C4-2B (cell line): ENCODE measurements at regions not wholly inside any gene's neighbourhood (a gene's known extent, or its start where the extent isn't known, plus 50 kb on each side); places are given as distances from the start of the nearest gene placed in this dataset.

Experiments used
- ZFX ChIP-seq: fragments of 450-650 bp; IDR thresholded peaks from 2 replicates; pipeline ENCODE4 v1.6.1; 2017
- TF ChIP-seq, protein P1 (sequence below): fragments of 450-650 bp; conservative IDR thresholded peaks from 2 replicates; pipeline ENCODE4 v1.5.1; 2017; ENCODE audit warnings: mild to moderate bottlenecking

GRCh38 chr18:38751898-38752297 is 1186.3 kb upstream of the CELF4 start:
- TF ChIP-seq, protein P1, sequence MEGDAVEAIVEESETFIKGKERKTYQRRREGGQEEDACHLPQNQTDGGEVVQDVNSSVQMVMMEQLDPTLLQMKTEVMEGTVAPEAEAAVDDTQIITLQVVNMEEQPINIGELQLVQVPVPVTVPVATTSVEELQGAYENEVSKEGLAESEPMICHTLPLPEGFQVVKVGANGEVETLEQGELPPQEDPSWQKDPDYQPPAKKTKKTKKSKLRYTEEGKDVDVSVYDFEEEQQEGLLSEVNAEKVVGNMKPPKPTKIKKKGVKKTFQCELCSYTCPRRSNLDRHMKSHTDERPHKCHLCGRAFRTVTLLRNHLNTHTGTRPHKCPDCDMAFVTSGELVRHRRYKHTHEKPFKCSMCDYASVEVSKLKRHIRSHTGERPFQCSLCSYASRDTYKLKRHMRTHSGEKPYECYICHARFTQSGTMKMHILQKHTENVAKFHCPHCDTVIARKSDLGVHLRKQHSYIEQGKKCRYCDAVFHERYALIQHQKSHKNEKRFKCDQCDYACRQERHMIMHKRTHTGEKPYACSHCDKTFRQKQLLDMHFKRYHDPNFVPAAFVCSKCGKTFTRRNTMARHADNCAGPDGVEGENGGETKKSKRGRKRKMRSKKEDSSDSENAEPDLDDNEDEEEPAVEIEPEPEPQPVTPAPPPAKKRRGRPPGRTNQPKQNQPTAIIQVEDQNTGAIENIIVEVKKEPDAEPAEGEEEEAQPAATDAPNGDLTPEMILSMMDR = no peak
- TF ChIP-seq ZFX = no peak
